ENCODE measurements at regions not wholly inside any gene's neighbourhood (a gene's known extent, or its start where the extent isn't known, plus 50 kb on each side); places are given as distances from the start of the nearest gene placed in this dataset.

- H3K27me3 ChIP-seq (ENCODE audit: control insufficient read depth, insufficient read depth, low read length) = no peaks in the 10 kb centered on the region
- no peak overlapping the region for H3K4me3 ChIP-seq (ENCODE audit: low read depth, low read length)
- H3K36me3 ChIP-seq (ENCODE audit: control insufficient read depth, insufficient read depth, low read length) = no peaks in the 10 kb centered on the region
- DNase-seq (ENCODE audit: low read depth) (no peak), FAIRE-seq (no peak)
- TF ChIP-seq CTCF (IDR thresholded peaks at IDR 0.05; ENCODE audit: insufficient read depth, low read length, severe bottlenecking) = no peak
Measured at GRCh38 chr4:8702020-8702495, 109.5 kb downstream of the CPZ start.

GRCh38 chr4:8701126-8702019, 108.8 kb downstream of the CPZ start:
- H3K27me3 ChIP-seq (ENCODE audit: control insufficient read depth, insufficient read depth, low read length) = no peaks in the 10 kb centered on the region
- FAIRE-seq = no peak
- no peak for DNase-seq (ENCODE audit: low read depth)

GRCh38 chr4:8700531-8700930, 108.0 kb downstream of the CPZ start:
- no peak for TF ChIP-seq CTCF (IDR thresholded peaks at IDR 0.05; ENCODE audit: insufficient read depth, low read length, severe bottlenecking)
- Histone ChIP-seq H3K4me3 (ENCODE audit: low read depth, low read length) (no peak overlapping the region), H3K36me3 (ENCODE audit: control insufficient read depth, insufficient read depth, low read length) (no peaks in the 10 kb centered on the region), H3K27me3 (ENCODE audit: control insufficient read depth, insufficient read depth, low read length) (no peaks in the 10 kb centered on the region)
- DNase-seq (ENCODE audit: low read depth) (no peak), FAIRE-seq (no peak)

More at GRCh38 chr4:8701126-8702019, 108.8 kb downstream of the CPZ start:
- no peak overlapping the region for H3K4me3 ChIP-seq (ENCODE audit: low read depth, low read length)
- H3K36me3 ChIP-seq (ENCODE audit: control insufficient read depth, insufficient read depth, low read length) = no peaks in the 10 kb centered on the region
- TF ChIP-seq CTCF (IDR thresholded peaks at IDR 0.05; ENCODE audit: insufficient read depth, low read length, severe bottlenecking) = no peak

GRCh38 chr4:8699479-8700145, 107.0 kb downstream of the CPZ start:
- no peaks in the 10 kb centered on the region for H3K27me3 ChIP-seq (ENCODE audit: control insufficient read depth, insufficient read depth, low read length)
- no peaks in the 10 kb centered on the region for H3K36me3 ChIP-seq (ENCODE audit: control insufficient read depth, insufficient read depth, low read length)
- FAIRE-seq (no peak), DNase-seq (ENCODE audit: low read depth) (no peak)
- no peak overlapping the region for H3K4me3 ChIP-seq (ENCODE audit: low read depth, low read length)
- TF ChIP-seq CTCF (IDR thresholded peaks at IDR 0.05; ENCODE audit: insufficient read depth, low read length, severe bottlenecking) = no peak

- H3K36me3 ChIP-seq (ENCODE audit: control insufficient read depth, insufficient read depth, low read length) = no peaks in the 10 kb centered on the region
- FAIRE-seq (no peak), DNase-seq (ENCODE audit: low read depth) (no peak)
- H3K4me3 ChIP-seq (ENCODE audit: low read depth, low read length) = no peak overlapping the region
- H3K27me3 ChIP-seq (ENCODE audit: control insufficient read depth, insufficient read depth, low read length) = no peaks in the 10 kb centered on the region
- no peak for TF ChIP-seq CTCF (IDR thresholded peaks at IDR 0.05; ENCODE audit: insufficient read depth, low read length, severe bottlenecking)
Measured at GRCh38 chr4:8699063-8699385, 106.5 kb downstream of the CPZ start.
